HG03521 (cell line): ENCODE measurements at regions not wholly inside any gene's neighbourhood (a gene's known extent, or its start where the extent isn't known, plus 50 kb on each side); places are given as distances from the start of the nearest gene placed in this dataset.
"Not testable (repeated sequence)": the region's sequence is repeated elsewhere in the genome, so short reads cannot be mapped to it uniquely, and the experiment has no call there.

Source experiments
- ATAC-seq: cut with Tn5 transposase; IDR thresholded peaks from one replicate; pipeline ENCODE4 v1.9.1; 2021; ENCODE audit warnings: mild to moderate bottlenecking, moderate library complexity; ENCODE audit not compliant: unreplicated experiment

DNA sequence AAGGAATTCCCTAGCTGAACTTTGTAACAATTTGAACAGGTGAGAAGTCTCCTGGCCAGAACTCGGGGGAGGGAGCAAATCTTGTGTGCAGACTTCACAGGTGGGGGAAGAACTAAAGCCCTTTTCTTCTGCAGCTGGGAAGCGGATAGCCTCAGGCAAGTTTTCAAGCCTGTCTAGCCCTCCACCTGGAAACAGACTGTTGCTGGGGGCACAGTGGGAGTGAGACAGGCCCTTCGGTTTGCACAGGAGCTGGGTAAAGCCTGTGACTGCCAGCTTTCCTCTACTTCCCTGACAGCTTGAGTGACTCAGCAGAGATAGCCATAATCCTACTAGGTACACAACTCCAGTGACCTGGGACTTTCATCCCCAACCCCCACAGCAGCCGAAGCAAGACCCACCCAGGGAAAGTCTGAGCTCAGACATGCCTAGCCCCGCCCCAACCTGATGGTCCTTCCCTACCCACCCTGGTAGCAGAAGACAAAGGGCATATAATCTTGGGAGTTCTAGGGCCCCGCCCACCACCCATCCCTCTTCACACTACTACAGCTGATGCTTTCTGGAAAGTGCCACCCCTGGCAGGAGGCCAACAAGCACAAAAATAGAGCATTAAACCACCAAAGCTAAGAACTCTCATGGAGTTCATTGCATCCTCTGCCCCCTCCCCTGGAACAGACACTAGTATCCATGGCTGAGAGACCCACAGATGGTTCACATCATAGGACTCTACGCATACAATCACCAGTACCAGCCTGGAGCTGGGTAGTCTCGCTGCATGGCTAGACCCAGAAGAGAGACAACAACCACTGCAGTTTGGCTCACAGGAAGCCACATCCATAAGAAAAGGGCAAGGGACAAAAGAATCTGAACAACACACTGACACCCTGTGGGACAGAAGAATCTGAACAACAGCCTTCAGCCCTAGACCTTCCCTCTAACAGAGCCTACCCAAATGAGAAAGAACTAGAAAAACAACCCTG, 479.0 kb downstream of the RAP2B start:
- ATAC-seq: no peak

GRCh38 chr3:153642576-153642975, 478.6 kb upstream of the ARHGEF26 start:
- not testable (repeated sequence) for ATAC-seq

GRCh38 chr3:153643471-153643870, 477.7 kb upstream of the ARHGEF26 start:
- ATAC-seq: not testable (repeated sequence)

- no peak for ATAC-seq
These were observed 471.8 kb upstream of the ARHGEF26 start for GRCh38 chr3:153649286-153649839.

DNA sequence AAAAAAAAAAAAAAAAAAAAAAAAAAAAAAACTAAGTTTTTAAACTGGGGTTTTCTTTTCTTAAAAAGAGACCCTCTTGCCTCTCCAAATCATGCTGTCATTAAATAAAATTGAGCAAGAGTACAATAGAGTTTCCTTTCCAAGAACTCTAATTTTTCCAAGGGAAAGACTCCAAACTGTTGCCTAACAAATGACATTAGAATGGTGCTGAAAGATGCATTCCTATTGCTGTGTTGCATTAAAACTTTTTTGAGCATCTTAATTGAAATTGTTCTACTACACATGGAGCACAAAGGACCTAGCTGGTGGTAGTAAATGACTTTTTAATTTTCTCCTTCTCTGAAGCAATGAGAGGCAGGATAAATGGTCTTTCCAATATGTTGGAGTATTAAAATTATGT, 469.1 kb upstream of the ARHGEF26 start:
- no peak for ATAC-seq

- ATAC-seq: no peak
These were observed 464.1 kb upstream of the ARHGEF26 start for GRCh38 chr3:153657046-153657445.

DNA sequence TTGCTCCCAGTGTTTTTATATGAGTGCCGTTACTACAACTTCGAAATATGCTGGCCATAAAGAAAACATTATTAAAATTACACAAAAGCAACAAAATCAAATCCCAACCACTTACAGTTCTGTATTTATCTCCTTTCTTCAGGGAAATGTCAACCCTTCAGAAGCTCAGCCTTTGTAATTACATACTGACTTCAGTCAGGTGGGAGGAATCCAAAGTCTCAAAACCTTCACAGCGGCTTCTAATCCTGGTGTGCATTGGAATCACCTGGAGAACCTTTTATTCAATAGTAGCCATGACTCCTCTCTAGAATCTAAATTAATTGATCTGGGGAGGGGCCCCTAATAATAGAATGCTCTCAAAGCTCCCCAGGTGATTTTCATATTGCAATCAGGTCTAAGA, 463.7 kb upstream of the ARHGEF26 start:
- no peak for ATAC-seq

DNA sequence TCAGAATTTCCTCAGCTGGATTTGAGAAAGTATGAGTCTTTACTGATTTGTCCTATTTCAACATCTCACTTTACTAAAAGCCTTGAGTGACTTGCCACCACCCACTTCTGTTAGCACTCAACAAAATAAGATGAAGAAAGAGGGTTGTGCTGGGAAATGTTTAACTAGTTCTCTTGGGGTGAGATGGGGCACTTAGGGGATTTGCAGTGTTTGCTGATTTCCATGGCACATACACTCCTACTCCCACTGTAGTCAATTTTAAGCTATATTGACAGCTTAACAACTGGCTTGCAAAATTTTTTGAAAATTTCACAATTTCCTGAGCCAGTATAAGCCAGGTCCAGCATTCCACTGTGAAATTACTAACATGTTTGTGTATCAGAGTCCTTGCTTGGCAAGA, 463.1 kb upstream of the ARHGEF26 start:
- no peak for ATAC-seq

DNA sequence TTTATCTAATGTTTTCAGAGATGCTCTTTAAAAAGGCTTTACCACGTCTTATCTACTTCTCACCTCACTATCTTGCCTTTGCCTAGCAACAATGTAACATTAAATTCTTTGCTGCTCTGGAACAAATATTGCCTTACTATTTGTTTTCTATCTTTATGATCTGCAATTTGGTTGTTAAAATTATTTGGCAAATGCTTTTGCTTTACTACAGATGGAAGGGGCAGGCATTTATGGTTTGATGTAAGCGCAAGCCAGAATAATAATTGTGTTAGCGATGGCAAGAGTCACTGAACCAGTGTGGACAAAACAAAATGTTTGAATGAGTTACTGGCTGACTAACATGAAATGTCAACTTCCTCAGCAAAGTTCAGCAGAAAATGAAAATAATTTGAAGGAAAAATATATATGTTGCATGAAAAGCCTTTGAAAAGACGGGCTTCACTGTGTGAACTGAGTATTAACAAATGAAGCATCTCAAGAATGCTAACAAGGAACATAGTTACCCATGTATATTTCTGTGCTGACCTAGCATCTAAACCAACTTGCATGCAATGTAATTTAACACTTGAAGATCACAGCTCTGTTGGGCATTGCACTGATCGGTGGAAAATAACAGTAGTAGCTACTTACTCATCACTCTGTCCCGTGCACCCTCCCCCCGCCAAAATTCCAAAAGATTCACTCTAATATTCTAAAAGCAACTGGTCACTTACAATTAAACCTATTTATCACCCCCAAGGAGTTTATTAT, 454.0 kb upstream of the ARHGEF26 start:
- no peak for ATAC-seq

DNA sequence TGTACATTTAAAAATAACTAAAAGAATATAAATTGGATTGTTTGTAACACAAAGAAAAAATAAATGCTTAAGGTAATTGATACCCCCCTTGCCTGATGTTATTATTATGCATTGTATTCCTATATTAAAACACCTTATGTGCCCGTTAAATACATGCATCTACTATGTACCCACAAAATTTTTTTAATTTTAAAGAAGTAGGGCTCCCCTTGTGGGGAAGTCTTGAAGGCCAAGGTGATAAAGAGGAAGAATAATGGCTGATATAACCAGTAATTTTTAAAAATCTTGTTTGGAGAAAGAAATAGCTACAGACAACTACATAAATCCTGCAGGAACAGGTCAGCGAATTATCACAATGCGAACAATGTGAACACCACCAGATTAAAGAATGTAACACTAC, 451.7 kb upstream of the ARHGEF26 start:
- ATAC-seq: no peak

DNA sequence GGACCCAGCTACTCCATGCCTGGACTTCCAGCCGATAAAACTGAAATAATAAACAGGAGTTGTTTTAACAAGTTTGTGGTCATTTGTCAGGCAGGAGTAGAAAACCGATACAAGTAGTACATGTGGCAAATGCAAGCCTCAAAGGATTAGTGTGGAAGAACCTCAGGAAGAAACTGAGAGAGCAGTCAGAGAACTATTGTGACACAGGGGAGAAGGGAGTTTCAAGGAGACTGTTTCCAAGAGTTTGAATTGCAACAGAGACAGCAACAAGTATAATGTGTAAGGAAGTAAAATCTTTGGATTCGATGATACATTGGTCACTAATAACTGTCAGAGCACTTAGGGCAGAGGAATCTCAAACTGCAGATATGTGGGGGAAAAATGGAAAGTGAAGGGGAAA, 450.6 kb upstream of the ARHGEF26 start:
- no peak for ATAC-seq

DNA sequence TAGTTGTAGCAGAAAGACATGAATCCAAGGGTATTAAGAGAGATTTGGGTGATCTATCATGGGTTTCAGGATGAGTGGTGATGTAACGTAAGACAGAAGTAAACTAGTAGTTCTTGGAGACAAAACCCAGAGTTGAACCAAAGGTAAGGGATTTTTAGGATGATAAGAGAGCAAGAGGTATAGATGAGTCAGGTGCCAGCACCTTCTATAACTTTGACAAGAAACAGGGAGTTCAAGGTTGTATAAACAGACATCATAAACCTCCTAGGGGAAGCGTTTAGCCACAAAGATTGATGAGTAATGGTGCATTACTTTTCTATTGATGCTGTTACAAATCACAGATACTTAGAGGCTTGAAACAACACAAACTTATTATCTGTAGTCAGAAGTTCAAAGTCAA, 447.3 kb upstream of the ARHGEF26 start:
- no peak for ATAC-seq

DNA sequence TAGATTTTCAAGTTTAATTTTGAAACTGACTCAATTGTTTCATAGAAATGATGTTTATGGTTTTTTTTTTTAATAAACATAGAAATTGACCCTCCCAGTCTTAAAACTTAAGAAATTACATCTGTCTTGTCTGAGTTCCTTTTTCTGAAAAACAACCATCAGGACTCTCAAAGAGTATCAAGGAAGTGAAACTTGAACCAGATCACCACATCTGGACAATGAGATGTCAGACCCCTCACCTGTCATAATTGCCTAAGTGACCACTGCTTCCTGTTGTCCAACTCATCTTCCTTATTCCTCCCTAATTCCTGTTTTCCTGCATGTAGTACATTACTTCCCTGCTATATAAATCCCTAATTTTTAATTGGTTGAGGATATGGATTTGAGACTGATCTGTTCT, 441.5 kb upstream of the ARHGEF26 start:
- ATAC-seq: no peak

DNA sequence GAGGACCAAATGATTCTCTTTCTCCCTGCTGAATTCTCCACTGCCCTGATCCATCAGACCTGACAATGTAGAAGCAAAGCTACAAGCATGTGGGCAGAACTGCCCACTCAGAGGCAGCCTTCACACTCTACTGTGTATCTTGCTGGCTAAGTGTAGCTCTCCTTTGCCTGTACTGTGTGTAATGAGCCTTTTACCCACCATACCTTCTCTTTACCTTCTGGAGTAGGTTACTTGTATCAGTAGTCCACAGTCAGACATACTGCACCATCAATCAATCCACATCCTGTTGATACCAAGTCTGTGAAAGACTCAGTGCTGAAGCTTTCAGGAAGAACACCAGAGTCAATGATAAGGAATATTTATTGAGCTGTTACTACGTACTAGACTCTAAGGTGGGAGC, 440.7 kb upstream of the ARHGEF26 start:
- ATAC-seq: no peak

DNA sequence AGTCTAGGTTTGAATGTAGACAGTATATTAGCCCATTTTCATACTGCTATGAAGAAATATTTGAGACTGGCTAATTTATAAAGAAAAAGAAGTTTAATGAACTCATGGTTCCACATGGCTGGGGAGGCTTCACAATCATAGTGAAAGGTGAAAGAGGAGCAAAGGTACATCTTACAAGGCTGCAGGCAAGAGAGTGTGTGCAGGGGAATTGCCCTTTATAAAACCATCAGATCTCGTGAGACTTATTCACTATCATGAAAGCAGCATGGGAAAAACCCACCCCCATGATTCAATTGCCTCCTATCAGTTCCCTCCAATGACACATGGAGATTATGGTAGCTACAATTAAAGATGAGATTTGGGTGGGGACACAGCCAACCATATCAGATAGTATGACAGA, 440.1 kb upstream of the ARHGEF26 start:
- no peak for ATAC-seq

GRCh38 chr3:153688301-153689120, 432.7 kb upstream of the ARHGEF26 start:
- no peak for ATAC-seq

- ATAC-seq: no peak
These were observed 428.0 kb upstream of the ARHGEF26 start for GRCh38 chr3:153693207-153693606.

GRCh38 chr3:153702106-153702505, 419.1 kb upstream of the ARHGEF26 start:
- ATAC-seq: no peak

DNA sequence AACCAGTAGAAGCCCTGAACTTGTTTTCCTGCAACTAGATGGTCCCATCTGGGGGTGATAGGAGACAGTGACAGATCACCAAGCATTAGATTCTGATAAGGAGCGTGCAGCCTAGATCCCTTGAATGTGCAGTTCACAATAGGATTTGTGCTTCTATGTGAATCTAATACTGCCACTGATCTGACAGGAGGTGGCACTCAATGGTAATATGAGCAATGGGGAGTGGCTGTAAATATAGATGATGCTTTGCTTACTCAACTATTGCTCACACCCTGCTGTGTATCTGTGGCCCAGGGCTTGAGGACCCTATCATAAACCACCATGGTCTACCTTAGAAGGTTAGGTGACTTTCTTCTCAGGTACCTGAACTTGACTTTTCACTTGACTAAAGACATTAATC, 417.1 kb upstream of the ARHGEF26 start:
- ATAC-seq: no peak

- ATAC-seq: no peak
These were observed 414.5 kb upstream of the ARHGEF26 start for GRCh38 chr3:153706706-153707105.

GRCh38 chr3:153714016-153714415, 407.2 kb upstream of the ARHGEF26 start:
- no peak for ATAC-seq
